ENCODE measurements at regions not wholly inside any gene's neighbourhood (a gene's known extent, or its start where the extent isn't known, plus 50 kb on each side); places are given as distances from the start of the nearest gene placed in this dataset.

- Histone ChIP-seq H3K4me3 (ENCODE audit: low read length) (no peak overlapping the region), H3F3A (ENCODE audit: insufficient read depth, low read length) (no peaks in the 10 kb centered on the region), H3K9me2 (replicated peaks; ENCODE audit: insufficient read depth, low read length) (no peaks in the 10 kb centered on the region), H3K9ac (ENCODE audit: low read length) (no peak overlapping the region), H4K20me1 (ENCODE audit: insufficient read depth, low read length) (no peaks in the 10 kb centered on the region), H3K27me3 (replicated peaks; ENCODE audit: insufficient read depth, low read length) (no peaks in the 10 kb centered on the region), H3K79me2 (ENCODE audit: low read length) (no peaks in the 10 kb centered on the region), H3K9me3 (replicated peaks; ENCODE audit: insufficient read depth, low read length) (no peaks in the 10 kb centered on the region), H2AFZ (ENCODE audit: low read length) (no peak overlapping the region), H3K27ac (ENCODE audit: low read length) (no peak overlapping the region), H3K36me3 (replicated peaks; ENCODE audit: insufficient read depth, low read length) (no peaks in the 10 kb centered on the region), H3K4me1 (ENCODE audit: low read length) (no peaks in the 10 kb centered on the region), H3K4me2 (ENCODE audit: low read depth, low read length) (no peak overlapping the region)
- DNase-seq, result no peak
- TF ChIP-seq CTCF (IDR thresholded peaks at IDR 0.05; ENCODE audit: low read length) (no peak), EZH2phosphoT487 (IDR thresholded peaks at IDR 0.05; ENCODE audit: low read length) (no peak), EZH2 (optimal IDR thresholded peaks at IDR 0.05; ENCODE audit: low read depth, low read length) (no peak)
Measured at GRCh38 chr2:100630473-100630977, 67.7 kb downstream of the PDCL3 start.

- Histone ChIP-seq H3K9me2 (replicated peaks; ENCODE audit: insufficient read depth, low read length) (no peaks in the 10 kb centered on the region), H3K79me2 (ENCODE audit: low read length) (no peaks in the 10 kb centered on the region), H4K20me1 (ENCODE audit: insufficient read depth, low read length) (no peaks in the 10 kb centered on the region), H2AFZ (ENCODE audit: low read length) (no peak overlapping the region), H3K4me2 (ENCODE audit: low read depth, low read length) (no peak overlapping the region), H3K9ac (ENCODE audit: low read length) (no peak overlapping the region), H3K36me3 (replicated peaks; ENCODE audit: insufficient read depth, low read length) (no peaks in the 10 kb centered on the region), H3F3A (ENCODE audit: insufficient read depth, low read length) (no peaks in the 10 kb centered on the region), H3K4me1 (ENCODE audit: low read length) (no peaks in the 10 kb centered on the region), H3K4me3 (ENCODE audit: low read length) (no peak overlapping the region), H3K27ac (ENCODE audit: low read length) (no peak overlapping the region), H3K9me3 (replicated peaks; ENCODE audit: insufficient read depth, low read length) (no peaks in the 10 kb centered on the region), H3K27me3 (replicated peaks; ENCODE audit: insufficient read depth, low read length) (no peaks in the 10 kb centered on the region)
- TF ChIP-seq EZH2phosphoT487 (IDR thresholded peaks at IDR 0.05; ENCODE audit: low read length) (no peak), CTCF (IDR thresholded peaks at IDR 0.05; ENCODE audit: low read length) (no peak), EZH2 (optimal IDR thresholded peaks at IDR 0.05; ENCODE audit: low read depth, low read length) (no peak)
- no peak for DNase-seq
Measured at GRCh38 chr2:100632037-100632436, 69.2 kb downstream of the PDCL3 start.

- Histone ChIP-seq H4K20me1 (ENCODE audit: insufficient read depth, low read length) (no peaks in the 10 kb centered on the region), H3K27ac (ENCODE audit: low read length) (no peak overlapping the region), H3K9me3 (replicated peaks; ENCODE audit: insufficient read depth, low read length) (no peaks in the 10 kb centered on the region), H2AFZ (ENCODE audit: low read length) (no peak overlapping the region), H3K79me2 (ENCODE audit: low read length) (no peaks in the 10 kb centered on the region), H3K4me2 (ENCODE audit: low read depth, low read length) (no peak overlapping the region), H3K4me1 (ENCODE audit: low read length) (no peaks in the 10 kb centered on the region), H3K36me3 (replicated peaks; ENCODE audit: insufficient read depth, low read length) (no peaks in the 10 kb centered on the region), H3K9ac (ENCODE audit: low read length) (no peak overlapping the region), H3K9me2 (replicated peaks; ENCODE audit: insufficient read depth, low read length) (no peaks in the 10 kb centered on the region), H3F3A (ENCODE audit: insufficient read depth, low read length) (no peaks in the 10 kb centered on the region), H3K27me3 (replicated peaks; ENCODE audit: insufficient read depth, low read length) (no peaks in the 10 kb centered on the region), H3K4me3 (ENCODE audit: low read length) (no peak overlapping the region)
- TF ChIP-seq CTCF (IDR thresholded peaks at IDR 0.05; ENCODE audit: low read length) (no peak), EZH2 (optimal IDR thresholded peaks at IDR 0.05; ENCODE audit: low read depth, low read length) (no peak), EZH2phosphoT487 (IDR thresholded peaks at IDR 0.05; ENCODE audit: low read length) (no peak)
- no peak for DNase-seq
Measured at GRCh38 chr2:100632759-100633158, 70.0 kb downstream of the PDCL3 start.

Measured in MM.1S (cell line).